ENCODE measurements at regions not wholly inside any gene's neighbourhood (a gene's known extent, or its start where the extent isn't known, plus 50 kb on each side); places are given as distances from the start of the nearest gene placed in this dataset.

DNA sequence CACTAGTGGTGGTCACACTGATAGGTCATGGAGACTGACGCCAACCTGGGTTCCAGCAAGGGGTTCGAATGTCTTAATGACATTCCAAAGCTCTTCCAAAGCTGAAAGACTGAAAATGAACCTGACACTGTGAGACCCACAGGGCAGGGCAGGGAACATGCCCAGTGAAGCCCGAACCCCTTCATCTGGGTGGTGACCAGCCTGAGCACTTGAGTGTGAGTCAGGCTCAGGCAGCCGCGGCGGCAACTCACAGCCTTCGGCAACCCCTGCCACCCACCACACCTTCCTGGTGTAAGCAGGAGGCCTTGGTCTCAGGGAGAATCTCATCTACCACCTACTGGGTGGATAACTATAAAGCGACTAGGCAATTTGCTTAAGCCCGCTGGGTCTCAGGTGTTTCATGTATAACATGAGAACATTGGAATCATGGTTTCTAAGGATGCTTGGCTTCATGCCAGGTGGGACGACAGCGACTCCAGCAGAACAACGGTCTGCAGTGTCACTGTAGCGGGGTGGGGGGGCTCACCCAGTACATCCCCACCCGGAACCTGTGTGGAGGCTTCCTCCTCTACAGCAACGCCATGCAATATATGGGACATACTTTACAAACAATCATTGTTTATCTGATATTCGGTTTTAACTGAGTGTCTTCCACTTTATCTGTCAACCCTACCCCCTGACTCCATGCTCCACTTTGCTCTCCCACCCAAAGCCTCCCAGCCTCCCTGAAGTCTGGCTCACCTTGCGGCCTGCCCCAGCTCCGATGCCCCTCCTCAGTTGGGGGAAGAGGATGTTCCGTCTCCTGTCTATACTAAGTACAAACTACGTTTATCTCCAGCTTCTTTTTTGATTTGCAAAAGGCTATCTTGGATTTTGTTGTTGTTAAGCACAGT, 125.0 kb upstream of the MEF2A start:
- Mint-ChIP-seq H3K27ac (no peak overlapping the region), H3K4me3 (no peak overlapping the region), H3K9me3 (no peaks in the 10 kb centered on the region), H3K36me3 (ENCODE audit: low read depth) (no peaks in the 10 kb centered on the region), H3K4me1 (ENCODE audit: low read depth) (peaks cover 22% of the 10 kb centered on the region), H3K27me3 (ENCODE audit: low read depth) (peaks cover 3% of the 10 kb centered on the region)
- no peak for DNase-seq (ENCODE audit: low spot score)

DNA sequence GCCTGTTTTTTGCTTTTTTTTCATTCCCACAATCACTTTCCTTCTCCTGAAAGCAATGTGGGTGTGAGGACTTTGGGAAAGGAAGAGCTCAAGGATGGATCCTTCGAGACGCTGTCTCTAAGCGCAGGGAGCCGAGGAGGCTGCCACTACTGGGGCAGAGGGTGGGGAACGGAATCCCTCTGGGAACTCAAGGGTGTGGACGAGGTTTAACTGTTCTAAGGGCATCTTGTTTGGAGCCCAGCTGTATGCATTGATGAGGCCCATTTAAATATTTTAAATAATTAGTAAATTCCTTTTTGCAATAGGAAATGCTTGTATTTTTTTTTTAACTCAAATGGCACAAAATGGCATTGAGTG, 124.4 kb upstream of the MEF2A start:
- H3K27ac Mint-ChIP-seq, result no peak overlapping the region
- peaks cover 22% of the 10 kb centered on the region for H3K4me1 Mint-ChIP-seq (ENCODE audit: low read depth)
- no peaks in the 10 kb centered on the region for H3K9me3 Mint-ChIP-seq
- no peak for DNase-seq (ENCODE audit: low spot score)
- no peak overlapping the region for H3K4me3 Mint-ChIP-seq
- peaks cover 3% of the 10 kb centered on the region for H3K27me3 Mint-ChIP-seq (ENCODE audit: low read depth)
- H3K36me3 Mint-ChIP-seq (ENCODE audit: low read depth), result no peaks in the 10 kb centered on the region

DNA sequence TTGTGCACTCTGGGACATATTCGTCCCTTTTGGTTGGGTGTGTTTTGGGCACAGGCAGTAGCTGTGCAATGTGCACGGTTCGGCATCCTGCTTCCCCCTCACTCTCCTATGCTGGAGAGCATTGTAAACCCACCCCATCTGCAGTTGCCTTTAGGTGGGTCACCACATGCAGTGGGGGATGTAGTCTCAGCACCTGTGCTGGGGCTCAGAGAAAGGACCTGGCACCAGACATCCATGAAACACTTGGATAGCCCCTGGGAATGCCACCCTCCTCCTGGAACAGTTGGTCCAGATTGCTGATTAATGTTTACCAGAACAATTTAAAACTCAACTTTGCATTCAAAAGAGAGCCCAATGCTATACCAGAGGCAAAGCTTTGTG, 123.9 kb upstream of the MEF2A start:
- no peak for DNase-seq (ENCODE audit: low spot score)
- H3K9me3 Mint-ChIP-seq, result no peaks in the 10 kb centered on the region
- no peak overlapping the region for H3K4me3 Mint-ChIP-seq
- peaks cover 22% of the 10 kb centered on the region for H3K4me1 Mint-ChIP-seq (ENCODE audit: low read depth)
- no peak overlapping the region for H3K27ac Mint-ChIP-seq
- H3K27me3 Mint-ChIP-seq (ENCODE audit: low read depth), result peaks cover 3% of the 10 kb centered on the region
- H3K36me3 Mint-ChIP-seq (ENCODE audit: low read depth), result no peaks in the 10 kb centered on the region

DNA sequence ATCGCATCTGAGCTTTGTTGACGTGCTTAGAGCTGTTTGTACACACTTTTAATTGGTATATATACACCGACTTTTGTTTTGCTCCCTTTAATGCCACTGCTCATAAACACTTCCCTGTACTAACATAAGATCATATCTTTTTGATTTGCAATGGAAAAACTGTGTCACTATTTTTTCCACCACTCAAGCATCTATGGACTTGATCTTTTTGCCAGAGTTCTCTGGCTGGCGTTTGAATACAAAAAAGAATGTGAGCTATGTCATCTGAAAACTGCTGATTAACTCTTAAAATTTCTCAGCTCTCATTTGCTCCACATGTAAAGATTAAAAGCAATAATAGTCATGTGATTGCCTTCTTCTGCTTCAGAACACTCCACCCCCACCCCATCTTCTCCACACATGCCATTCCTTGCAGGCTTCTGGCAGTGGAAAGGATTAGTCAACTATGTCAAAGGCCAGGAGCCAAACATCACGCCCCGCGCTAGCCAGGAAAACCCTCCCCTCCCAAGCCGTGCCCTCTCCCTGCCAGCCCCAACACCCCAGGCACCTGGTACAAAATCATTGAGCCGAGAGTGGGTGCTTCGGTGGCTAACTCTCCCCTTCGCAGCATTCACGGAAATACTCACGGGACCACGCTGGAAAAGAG, 123.4 kb upstream of the MEF2A start:
- Mint-ChIP-seq H3K4me1 (ENCODE audit: low read depth) (peaks cover 22% of the 10 kb centered on the region), H3K36me3 (ENCODE audit: low read depth) (no peaks in the 10 kb centered on the region), H3K9me3 (no peaks in the 10 kb centered on the region), H3K27me3 (ENCODE audit: low read depth) (peaks cover 3% of the 10 kb centered on the region), H3K27ac (no peak overlapping the region), H3K4me3 (no peak overlapping the region)
- DNase-seq (ENCODE audit: low spot score), result no peak

DNA sequence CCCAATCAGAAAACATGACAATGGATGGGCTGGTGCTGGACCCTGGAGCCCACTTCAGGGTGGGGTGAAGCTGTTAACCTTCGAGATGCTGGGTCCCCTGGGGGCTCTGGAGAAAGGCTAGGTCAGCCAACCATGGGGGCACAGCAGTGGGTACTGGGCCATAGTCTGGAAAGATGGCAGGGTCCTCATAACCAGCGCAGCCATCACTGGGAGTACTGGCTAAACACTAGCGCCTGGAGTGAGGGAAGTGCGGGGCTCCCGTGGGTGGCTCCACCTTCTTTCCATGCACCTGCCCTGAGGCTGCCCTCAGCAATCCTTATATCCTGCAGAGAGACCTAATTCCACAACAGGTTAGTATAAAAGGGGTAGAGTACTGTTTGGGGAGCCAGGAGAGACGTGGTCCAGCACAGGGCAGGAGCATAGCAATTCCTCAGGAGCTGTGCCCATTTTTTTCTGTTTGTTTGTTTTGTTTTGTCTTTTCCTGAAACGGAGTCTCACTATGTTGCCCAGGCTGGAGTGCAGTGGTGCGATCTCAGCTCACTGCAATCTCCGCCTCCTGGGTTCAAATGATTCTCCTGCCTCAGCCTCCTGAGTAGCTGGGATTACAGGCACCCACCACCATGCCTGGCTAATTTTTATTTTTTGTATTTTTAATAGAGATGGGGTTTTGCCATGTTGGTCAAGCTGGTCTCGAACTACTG, 122.6 kb upstream of the MEF2A start:
- Mint-ChIP-seq H3K4me3 (no peak overlapping the region), H3K27ac (no peak overlapping the region), H3K27me3 (ENCODE audit: low read depth) (peaks cover 3% of the 10 kb centered on the region), H3K36me3 (ENCODE audit: low read depth) (no peaks in the 10 kb centered on the region), H3K4me1 (ENCODE audit: low read depth) (peaks cover 26% of the 10 kb centered on the region), H3K9me3 (no peaks in the 10 kb centered on the region)
- no peak for DNase-seq (ENCODE audit: low spot score)

DNA sequence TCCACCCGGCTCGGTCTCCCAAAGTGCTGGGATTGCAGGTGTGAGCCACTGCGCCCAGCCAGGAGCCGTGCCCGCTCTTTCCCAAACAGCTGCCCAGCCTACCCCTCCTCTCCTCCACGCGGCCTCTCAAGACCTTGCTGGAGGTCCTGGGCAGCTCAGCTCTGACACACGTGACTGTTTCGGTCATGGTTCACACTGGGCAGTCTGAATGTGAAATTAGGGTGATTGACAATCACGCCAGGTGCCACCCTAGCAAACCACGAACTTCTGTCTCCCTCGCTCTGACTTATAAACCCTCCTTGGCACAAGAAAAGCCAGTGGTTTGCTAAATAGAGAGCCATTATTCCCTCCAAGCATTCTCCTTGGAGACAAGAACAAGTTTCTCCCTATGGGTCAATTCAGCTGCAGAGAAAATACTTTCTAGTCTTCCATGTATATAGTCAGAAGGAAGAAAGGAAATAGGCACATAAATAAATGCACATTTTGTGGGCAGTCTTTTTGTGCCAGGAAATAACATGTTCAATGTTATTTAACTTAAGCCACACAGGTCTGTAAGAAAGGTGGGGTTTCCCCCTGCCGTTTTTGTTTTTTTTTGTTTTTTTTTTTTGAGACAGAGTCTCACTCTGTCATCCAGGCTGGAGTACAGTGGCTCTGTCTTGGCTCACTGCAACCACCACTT, 121.9 kb upstream of the MEF2A start:
- Mint-ChIP-seq H3K9me3 (no peaks in the 10 kb centered on the region), H3K4me1 (ENCODE audit: low read depth) (peaks cover 23% of the 10 kb centered on the region), H3K27me3 (ENCODE audit: low read depth) (peaks cover 3% of the 10 kb centered on the region), H3K36me3 (ENCODE audit: low read depth) (no peaks in the 10 kb centered on the region), H3K4me3 (peak overlapping the region; percentile 13), H3K27ac (peak overlapping the region; percentile 4)
- no peak for DNase-seq (ENCODE audit: low spot score)

DNA sequence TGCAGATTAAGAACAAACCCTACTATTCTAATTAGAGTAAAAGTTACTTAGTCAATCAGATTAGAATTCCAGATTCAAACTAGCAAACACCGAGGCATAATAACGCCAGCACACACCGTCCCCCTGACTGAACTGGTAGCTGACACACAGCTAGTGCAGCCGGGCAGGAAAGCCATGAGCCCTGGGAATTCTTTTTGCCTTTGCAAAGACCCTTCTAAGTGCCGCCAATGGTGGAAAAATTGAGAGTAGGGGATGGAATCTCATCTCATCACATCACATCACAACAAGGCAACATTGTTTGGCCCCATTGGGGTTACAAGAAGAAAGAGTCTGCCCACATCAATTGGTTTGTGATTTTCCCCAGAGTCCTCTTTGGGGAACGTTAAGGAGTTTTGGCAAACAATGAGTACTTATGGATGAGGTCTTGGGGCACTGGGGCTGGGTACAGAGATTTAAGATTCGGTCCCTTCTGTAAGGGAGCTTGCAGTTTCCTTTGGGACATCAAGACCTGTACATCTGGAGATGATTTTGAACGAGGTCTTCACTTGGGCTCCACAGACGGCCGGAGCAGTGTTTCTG, 120.4 kb upstream of the MEF2A start:
- Mint-ChIP-seq H3K9me3 (no peaks in the 10 kb centered on the region), H3K27ac (no peak overlapping the region), H3K4me3 (no peak overlapping the region), H3K4me1 (ENCODE audit: low read depth) (peaks cover 31% of the 10 kb centered on the region), H3K36me3 (ENCODE audit: low read depth) (no peaks in the 10 kb centered on the region), H3K27me3 (ENCODE audit: low read depth) (no peaks in the 10 kb centered on the region)
- DNase-seq (ENCODE audit: low spot score), result no peak

DNA sequence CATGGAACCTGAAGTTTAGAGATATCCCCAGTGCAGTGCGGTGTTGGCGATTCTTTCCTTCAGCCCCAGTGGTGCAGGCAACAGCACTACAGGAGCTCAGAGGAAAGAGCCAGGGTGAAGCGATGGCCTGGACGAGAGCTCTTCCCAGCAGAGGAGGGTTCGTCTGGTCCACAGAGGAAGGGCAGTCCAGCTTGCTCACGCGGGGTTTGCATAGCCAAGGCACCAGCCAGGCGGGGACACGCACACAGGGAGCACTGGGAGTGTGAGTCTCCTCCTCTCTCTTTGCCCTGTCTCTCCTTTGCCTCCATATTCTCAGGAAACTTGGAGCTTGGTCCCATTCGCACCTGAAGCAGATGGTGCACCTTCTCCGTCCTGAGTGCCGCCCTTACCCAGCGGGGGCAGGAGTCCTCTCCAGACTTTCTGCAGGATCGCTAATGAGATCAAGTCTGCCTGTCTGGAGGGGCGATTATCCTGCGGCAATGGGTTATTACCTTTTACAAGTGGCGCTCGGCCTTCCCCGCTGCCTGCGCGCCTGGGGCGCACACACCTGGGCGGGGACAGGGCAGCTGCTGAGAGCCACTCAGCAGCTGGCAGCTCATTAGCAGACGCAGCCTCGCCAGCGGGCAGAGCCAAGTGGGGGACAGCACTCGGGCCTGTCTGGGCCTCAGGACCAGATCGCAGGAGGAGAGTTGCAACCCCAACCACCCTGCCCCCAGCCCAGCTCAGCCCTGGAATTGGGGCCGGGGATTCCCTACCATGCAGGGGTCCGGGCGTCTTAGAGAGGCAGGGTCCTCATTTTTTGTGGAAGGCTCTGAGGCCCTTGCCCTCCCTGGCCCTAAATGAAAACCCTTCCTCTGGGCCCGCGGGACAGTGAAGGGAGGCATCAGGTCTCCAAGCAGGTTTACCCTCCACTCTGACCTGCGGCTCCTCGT, 119.0 kb upstream of the MEF2A start:
- Mint-ChIP-seq H3K9me3 (no peaks in the 10 kb centered on the region), H3K4me1 (ENCODE audit: low read depth) (peaks cover 44% of the 10 kb centered on the region), H3K27ac (no peak overlapping the region), H3K4me3 (no peak overlapping the region), H3K27me3 (ENCODE audit: low read depth) (no peaks in the 10 kb centered on the region), H3K36me3 (ENCODE audit: low read depth) (no peaks in the 10 kb centered on the region)
- DNase-seq (ENCODE audit: low spot score), result no peak

DNA sequence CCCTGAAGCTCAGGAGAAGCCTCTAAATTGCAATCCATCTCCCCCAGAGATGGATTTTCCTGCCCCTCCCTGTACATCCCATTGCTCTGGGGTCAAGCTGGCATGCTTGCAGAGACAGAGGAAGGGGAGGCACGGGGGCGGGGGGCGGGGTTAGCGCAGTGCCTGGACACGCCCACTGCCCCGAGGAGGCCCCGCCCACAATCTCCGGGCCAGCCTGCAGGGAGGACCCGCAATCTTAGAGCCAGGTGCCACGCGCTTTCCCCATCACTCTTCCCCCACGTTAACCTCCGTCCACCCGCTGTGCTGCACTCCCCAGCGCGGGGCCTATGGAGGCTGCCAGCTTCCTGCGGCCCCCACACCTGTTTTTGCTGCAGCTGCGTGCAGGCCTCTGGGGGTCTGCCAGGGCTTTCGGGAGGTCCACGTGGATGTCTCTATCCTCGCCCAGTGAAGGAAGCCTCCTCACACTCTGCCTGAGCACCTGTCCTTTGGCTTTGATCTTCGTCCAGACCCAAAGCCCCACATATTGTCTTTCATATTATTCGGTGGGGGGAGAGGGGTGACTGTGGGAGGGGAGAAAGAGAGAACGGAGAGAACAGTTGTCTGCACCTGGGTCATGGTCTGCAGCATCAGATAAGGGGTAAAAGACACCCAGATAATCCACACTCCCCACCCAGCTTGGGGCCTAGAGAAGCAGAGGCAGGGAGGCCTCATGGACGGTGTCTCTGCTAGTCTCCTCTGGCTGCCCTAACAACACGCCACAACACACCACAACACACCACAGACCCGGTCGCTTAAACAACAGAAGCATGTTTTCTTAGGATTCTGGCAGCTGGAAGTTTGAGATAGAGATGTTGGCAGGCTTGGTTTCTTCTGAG, 118.0 kb upstream of the MEF2A start:
- Mint-ChIP-seq H3K4me3 (no peak overlapping the region), H3K36me3 (ENCODE audit: low read depth) (no peaks in the 10 kb centered on the region), H3K27me3 (ENCODE audit: low read depth) (no peaks in the 10 kb centered on the region), H3K9me3 (no peaks in the 10 kb centered on the region), H3K27ac (no peak overlapping the region), H3K4me1 (ENCODE audit: low read depth) (peaks cover 40% of the 10 kb centered on the region)
- no peak for DNase-seq (ENCODE audit: low spot score)

DNA sequence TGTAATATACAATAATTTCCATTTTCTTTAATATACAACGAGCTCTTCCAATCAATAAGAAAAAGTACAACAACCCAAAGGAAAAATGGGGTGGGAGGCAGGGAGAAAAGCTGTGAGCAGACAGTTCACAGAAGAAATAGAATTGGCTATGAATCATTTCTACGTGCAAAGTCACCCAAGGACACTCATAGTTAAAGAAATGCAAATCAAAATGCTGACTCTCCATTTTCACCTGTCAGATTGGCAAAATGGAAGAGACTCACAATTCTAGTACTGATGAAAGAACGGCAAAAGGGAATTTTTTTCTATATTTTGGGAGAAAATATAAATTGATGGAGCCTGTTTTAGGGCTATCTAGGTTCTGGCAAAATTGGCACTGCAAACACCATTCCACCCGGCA, 116.3 kb upstream of the MEF2A start:
- peaks cover 37% of the 10 kb centered on the region for H3K4me1 Mint-ChIP-seq (ENCODE audit: low read depth)
- H3K9me3 Mint-ChIP-seq, result no peaks in the 10 kb centered on the region
- no peaks in the 10 kb centered on the region for H3K27me3 Mint-ChIP-seq (ENCODE audit: low read depth)
- H3K4me3 Mint-ChIP-seq, result no peak overlapping the region
- no peak for DNase-seq (ENCODE audit: low spot score)
- H3K36me3 Mint-ChIP-seq (ENCODE audit: low read depth), result no peaks in the 10 kb centered on the region
- H3K27ac Mint-ChIP-seq, result no peak overlapping the region

DNA sequence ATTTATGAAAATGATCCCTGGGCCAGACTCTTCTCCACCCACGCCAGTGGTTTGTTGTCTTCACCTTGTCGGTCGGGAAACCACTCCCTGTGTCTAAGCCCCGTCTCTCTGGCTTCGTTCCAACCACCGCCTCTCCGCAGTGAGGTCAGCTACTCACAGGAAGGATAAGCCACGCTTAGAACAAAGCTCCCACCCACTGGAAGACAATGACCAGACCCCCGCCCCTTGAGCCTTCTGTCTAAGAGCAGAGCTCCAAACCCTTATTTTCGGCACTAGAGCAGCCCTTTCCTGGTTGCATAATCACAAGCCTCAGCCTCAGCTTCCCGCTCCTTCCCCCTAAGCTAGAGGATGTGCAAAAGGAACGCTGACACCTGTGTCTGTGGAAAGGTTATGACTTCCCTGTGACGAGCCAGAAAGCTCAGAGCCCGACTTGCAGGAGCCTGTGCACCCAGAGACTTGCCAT, 114.9 kb upstream of the MEF2A start:
- no peaks in the 10 kb centered on the region for H3K27me3 Mint-ChIP-seq (ENCODE audit: low read depth)
- DNase-seq (ENCODE audit: low spot score), result peak; percentile 60

DNA sequence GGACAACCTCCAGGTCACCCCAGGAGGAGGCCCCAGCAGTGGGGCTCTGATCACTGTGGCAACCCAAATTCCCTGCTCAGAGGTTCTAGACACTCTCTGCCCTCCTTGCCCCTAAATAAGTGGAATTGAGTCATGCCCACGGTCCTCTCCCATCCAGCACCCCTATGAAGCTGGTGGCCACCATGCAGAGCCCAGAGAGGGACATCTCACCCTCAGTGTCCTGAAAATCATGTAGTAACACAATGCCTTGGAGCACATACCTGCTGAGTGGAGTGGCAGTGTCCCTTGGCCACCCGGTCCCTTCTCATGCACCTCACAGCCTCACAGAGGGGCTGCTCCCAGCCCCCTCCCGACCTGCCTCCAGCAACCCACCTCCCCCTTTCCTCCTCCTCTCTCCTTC, 114.3 kb upstream of the MEF2A start:
- Mint-ChIP-seq H3K9me3 (no peaks in the 10 kb centered on the region), H3K36me3 (ENCODE audit: low read depth) (no peaks in the 10 kb centered on the region), H3K27ac (no peak overlapping the region), H3K4me1 (ENCODE audit: low read depth) (peaks cover 31% of the 10 kb centered on the region), H3K27me3 (ENCODE audit: low read depth) (no peaks in the 10 kb centered on the region), H3K4me3 (peak overlapping the region; percentile 76)
- DNase-seq (ENCODE audit: low spot score), result no peak

More for the DNA sequence above, 114.9 kb upstream of the MEF2A start:
- peaks cover 31% of the 10 kb centered on the region for H3K4me1 Mint-ChIP-seq (ENCODE audit: low read depth)
- no peaks in the 10 kb centered on the region for H3K9me3 Mint-ChIP-seq
- peak overlapping the region; percentile 76 for H3K4me3 Mint-ChIP-seq
- H3K36me3 Mint-ChIP-seq (ENCODE audit: low read depth), result no peaks in the 10 kb centered on the region
- peak overlapping the region; percentile 74 for H3K27ac Mint-ChIP-seq
